ENCODE measurements at regions not wholly inside any gene's neighbourhood (a gene's known extent, or its start where the extent isn't known, plus 50 kb on each side); places are given as distances from the start of the nearest gene placed in this dataset.
"Not testable (repeated sequence)": the region's sequence is repeated elsewhere in the genome, so short reads cannot be mapped to it uniquely, and the experiment has no call there.

DNA sequence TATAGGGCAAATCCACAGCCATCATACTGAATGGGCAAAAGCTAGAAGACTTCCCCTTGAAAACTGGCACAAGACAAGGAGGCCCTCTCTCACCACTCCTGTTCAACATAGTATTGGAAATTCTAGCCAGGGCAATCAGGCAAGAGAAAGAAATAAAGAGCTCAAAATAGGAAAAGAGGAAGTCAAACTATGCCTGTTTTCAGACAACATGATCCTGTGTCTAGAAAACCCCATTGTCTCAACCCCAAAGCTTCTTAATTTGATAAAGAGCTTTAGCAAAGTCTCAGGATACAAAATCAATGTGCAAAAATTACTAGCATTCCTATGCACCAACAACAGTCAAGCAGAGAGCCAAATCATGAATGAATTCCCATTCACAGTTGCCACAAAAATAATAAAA, 160.3 kb downstream of the CXXC4 start:
- Mint-ChIP-seq H3K9me3 (peaks cover 11% of the 10 kb centered on the region), H3K27me3 (no peaks in the 10 kb centered on the region), H3K4me3 (no peak overlapping the region), H3K4me1 (ENCODE audit: low read depth) (no peaks in the 10 kb centered on the region), H3K27ac (no peak overlapping the region), H3K36me3 (ENCODE audit: low read depth) (no peaks in the 10 kb centered on the region)
- intact Hi-C loops (cut with micrococcal nuclease) = no loop called here
- DNase-seq = no peak
- TF ChIP-seq, protein P1, sequence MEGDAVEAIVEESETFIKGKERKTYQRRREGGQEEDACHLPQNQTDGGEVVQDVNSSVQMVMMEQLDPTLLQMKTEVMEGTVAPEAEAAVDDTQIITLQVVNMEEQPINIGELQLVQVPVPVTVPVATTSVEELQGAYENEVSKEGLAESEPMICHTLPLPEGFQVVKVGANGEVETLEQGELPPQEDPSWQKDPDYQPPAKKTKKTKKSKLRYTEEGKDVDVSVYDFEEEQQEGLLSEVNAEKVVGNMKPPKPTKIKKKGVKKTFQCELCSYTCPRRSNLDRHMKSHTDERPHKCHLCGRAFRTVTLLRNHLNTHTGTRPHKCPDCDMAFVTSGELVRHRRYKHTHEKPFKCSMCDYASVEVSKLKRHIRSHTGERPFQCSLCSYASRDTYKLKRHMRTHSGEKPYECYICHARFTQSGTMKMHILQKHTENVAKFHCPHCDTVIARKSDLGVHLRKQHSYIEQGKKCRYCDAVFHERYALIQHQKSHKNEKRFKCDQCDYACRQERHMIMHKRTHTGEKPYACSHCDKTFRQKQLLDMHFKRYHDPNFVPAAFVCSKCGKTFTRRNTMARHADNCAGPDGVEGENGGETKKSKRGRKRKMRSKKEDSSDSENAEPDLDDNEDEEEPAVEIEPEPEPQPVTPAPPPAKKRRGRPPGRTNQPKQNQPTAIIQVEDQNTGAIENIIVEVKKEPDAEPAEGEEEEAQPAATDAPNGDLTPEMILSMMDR (IDR thresholded peaks at IDR 0.05) = no peak
- ChIA-PET CTCF (no interaction called here), POLR2A (no interaction called here)
- ATAC-seq = no peak

DNA sequence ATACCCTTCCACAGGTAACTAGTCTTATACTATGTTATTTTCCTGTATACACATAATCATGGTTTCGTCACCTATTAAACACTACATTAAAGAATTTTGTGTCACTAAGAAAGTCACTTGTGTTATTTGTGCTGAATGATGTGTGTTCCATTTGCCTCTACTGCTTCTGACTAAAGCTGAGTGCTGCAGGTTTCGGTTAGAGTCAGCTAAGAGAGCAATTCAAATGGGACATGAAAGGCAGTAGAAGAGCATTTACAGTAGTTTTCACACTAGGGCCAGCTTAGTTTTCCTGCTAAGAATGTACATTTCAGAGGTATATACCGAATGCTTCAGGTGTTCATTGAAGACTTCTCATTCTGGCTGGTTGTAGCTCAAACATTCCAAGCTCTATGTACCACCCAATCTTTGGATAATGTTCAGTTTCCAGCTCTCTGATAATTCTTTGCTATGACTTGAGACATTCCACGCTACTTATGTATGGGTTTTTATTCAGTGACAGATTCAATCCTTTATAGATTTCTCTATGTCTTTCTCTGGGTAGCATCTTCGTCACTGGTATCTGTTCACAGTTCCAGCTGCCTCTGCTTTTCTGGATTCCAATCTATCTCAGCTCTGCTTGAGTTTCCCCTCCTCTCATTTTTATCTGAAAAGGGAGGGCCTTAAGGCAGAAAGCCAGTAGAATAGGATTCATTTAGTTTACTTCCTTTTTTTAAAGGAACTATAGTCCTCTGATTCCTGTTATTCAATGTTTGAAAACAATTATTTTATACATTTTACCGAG, 164.4 kb downstream of the CXXC4 start:
- CTCF ChIA-PET = no interaction called here
- Mint-ChIP-seq H3K9me3 (peaks cover 10% of the 10 kb centered on the region), H3K36me3 (ENCODE audit: low read depth) (no peaks in the 10 kb centered on the region), H3K27ac (no peak overlapping the region), H3K4me1 (ENCODE audit: low read depth) (no peaks in the 10 kb centered on the region), H3K27me3 (no peaks in the 10 kb centered on the region), H3K4me3 (no peak overlapping the region)
- POLR2A ChIA-PET = no interaction called here
- no peak for ATAC-seq
- intact Hi-C loops (cut with micrococcal nuclease) = no loop called here
- no peak for DNase-seq
- TF ChIP-seq, protein P1 (IDR thresholded peaks at IDR 0.05) = no peak

DNA sequence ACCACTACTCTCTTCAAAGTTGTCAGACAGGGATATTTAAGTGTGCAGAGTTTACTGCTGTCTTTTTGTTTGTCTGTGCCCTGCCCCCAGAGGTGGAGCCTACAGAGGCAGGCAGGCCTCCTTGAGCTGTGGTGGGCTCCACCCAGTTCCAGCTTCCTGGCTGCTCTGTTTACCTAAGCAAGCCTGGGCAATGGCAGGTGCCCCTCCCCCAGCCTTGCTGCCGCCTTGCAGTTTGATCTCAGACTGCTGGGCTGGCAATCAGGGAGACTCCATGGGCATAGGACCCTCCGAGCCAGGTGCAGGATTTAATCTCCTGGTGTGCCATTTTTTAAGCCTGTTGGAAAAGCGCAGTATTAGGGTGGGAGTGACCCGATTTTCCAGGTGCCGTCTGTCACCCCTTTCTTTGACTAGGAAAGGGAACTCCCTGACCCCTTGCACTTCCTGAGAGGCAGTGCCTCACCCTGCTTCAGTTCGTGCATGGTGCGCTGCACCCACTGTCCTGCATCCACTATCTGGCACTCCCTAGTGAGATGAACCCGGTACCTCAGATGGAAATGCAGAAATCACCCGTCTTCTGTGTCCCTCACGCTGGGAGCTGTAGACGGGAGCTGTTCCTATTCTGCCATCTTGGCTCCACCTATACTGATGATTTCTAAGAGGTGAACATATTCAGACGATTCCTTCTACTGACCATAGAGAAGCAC, 167.6 kb downstream of the CXXC4 start:
- POLR2A ChIA-PET; H3K9me3 Mint-ChIP-seq; H3K4me3 Mint-ChIP-seq; H3K36me3 Mint-ChIP-seq (ENCODE audit: low read depth); H3K4me1 Mint-ChIP-seq (ENCODE audit: low read depth); H3K27ac Mint-ChIP-seq; CTCF ChIA-PET; H3K27me3 Mint-ChIP-seq; DNase-seq; intact Hi-C loops (cut with micrococcal nuclease); ATAC-seq: not testable (repeated sequence)

DNA sequence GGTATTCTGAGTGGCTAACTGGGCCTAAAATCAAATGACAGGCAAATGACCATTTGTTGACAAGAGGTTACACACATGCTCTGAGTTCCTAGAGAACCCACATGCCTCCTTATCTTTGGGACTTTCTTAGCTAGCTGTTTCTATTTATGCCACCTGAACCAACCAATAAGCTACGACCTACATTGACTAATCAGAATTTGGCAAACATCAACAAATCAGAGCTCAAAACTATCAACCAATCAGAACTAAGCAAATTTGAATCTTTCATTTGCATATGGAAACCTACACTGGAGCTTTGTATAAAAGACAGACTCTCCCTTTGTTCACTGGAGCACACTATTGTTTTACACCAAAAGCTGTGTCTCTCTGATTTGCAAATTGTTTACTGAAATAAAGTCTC, 192.0 kb downstream of the CXXC4 start:
- no peaks in the 10 kb centered on the region for H3K4me1 Mint-ChIP-seq (ENCODE audit: low read depth)
- ATAC-seq = no peak

DNA sequence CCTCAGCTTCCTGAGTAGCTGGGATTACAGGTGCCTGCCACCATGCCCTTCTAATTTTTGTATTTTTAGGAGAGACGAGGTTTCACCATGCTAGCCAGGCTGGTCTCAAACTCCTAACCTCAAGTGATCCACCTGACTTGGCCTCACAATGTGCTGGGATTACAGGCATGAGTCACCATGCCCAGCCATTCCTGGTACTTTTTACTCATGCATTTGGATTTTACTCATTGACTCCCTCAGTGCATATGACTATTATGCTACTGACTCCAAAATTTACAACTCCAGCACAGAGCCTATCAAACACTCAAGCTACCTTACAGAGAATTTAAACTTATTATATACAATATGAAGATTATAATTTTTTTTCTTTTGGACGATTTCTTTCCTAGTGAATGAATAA, 199.9 kb downstream of the CXXC4 start:
- CTCF ChIA-PET = no interaction called here
- Mint-ChIP-seq H3K9me3 (peaks cover 2% of the 10 kb centered on the region), H3K4me3 (no peak overlapping the region), H3K36me3 (ENCODE audit: low read depth) (no peaks in the 10 kb centered on the region), H3K27ac (no peak overlapping the region), H3K27me3 (no peaks in the 10 kb centered on the region), H3K4me1 (ENCODE audit: low read depth) (no peaks in the 10 kb centered on the region)
- DNase-seq (no peak), ATAC-seq (no peak)
- POLR2A ChIA-PET = no interaction called here
- intact Hi-C loops (cut with micrococcal nuclease) = no loop called here
- TF ChIP-seq, protein P1 (IDR thresholded peaks at IDR 0.05) = no peak

More for the DNA sequence above, 192.0 kb downstream of the CXXC4 start:
- no peak for DNase-seq
- Mint-ChIP-seq H3K27me3 (no peaks in the 10 kb centered on the region), H3K36me3 (ENCODE audit: low read depth) (no peaks in the 10 kb centered on the region), H3K4me3 (no peak overlapping the region), H3K27ac (no peak overlapping the region), H3K9me3 (peaks cover 1% of the 10 kb centered on the region)
- intact Hi-C loops (cut with micrococcal nuclease) = no loop called here
- TF ChIP-seq, protein P1 (IDR thresholded peaks at IDR 0.05) = no peak
- CTCF ChIA-PET = no interaction called here
- POLR2A ChIA-PET = no interaction called here

Data from activated CD8-positive, alpha-beta T cell treated with anti-CD3 and anti-CD28 coated beads for 36 hours (primary cell).